PC-3 (cell line): ENCODE measurements at regions not wholly inside any gene's neighbourhood (a gene's known extent, or its start where the extent isn't known, plus 50 kb on each side); places are given as distances from the start of the nearest gene placed in this dataset.

ENCODE experiments used
- ATAC-seq: fragments of 200-7000 bp; cut with Tn5 transposase; 2 replicates; pipeline ENCODE4 v1.9.1; 2020; ENCODE audit warnings: mild to moderate bottlenecking, moderate library complexity
- BruUV-seq: library from RNA; stranded (reverse); fragments of 400-500 nt; replicated peaks from 2 replicates; lab custom pipeline; 2021; lab: Mats Ljungman, UMichigan
- CTCF ChIA-PET: fragments of 300-600 bp; sonication (Branson Sonifier 250); formaldehyde crosslinking; loops from one replicate; lab custom pipeline; 2022; ENCODE audit warnings: antibody characterized with exemption; lab: Charles Lee
- POLR2A ChIA-PET: fragments of 300-600 bp; sonication (Branson Sonifier 250); formaldehyde crosslinking; loops from one replicate; lab custom pipeline; 2022; ENCODE audit warnings: antibody characterized with exemption; ENCODE audit not compliant: unreplicated experiment; lab: Charles Lee
- DNase-seq: peaks from one replicate; pipeline ENCODE4 v3.0.0-alpha.2; 2015
- H2AFZ ChIP-seq: fragments of 300-600 bp; sonication (generic); 2 replicates; pipeline ENCODE4 v1.6.0; 2016; ENCODE audit warnings: antibody characterized with exemption, low read length
- H3F3A ChIP-seq: fragments of 300-600 bp; sonication (generic); one replicate; pipeline ENCODE4 v1.6.0; 2017; ENCODE audit warnings: antibody characterized with exemption, low read length, control low read depth, mild to moderate bottlenecking; ENCODE audit not compliant: unreplicated experiment
- H3K27ac ChIP-seq: fragments of 300-600 bp; sonication (generic); 2 replicates; pipeline ENCODE4 v1.5.1; 2016; ENCODE audit warnings: mild to moderate bottlenecking, low read length
- H3K27me3 ChIP-seq: fragments of 300-600 bp; sonication (generic); 2 replicates; pipeline ENCODE4 v1.6.1; 2016; ENCODE audit warnings: low read length, mixed read lengths
- H3K36me3 ChIP-seq: fragments of 300-600 bp; sonication (generic); 2 replicates; pipeline ENCODE4 v1.6.1; 2016; ENCODE audit warnings: low read depth, mixed run types, low read length, mixed read lengths
- H3K4me1 ChIP-seq: fragments of 300-600 bp; sonication (generic); 2 replicates; pipeline ENCODE4 v1.5.1; 2016; ENCODE audit warnings: low read length; ENCODE audit not compliant: insufficient read depth
- H3K4me2 ChIP-seq: fragments of 300-600 bp; sonication (generic); 2 replicates; pipeline ENCODE4 v1.6.0; 2016; ENCODE audit warnings: low read length
- H3K4me3 ChIP-seq: fragments of 300-600 bp; sonication (generic); 2 replicates; pipeline ENCODE4 v1.5.1; 2016; ENCODE audit warnings: mild to moderate bottlenecking, low read length, mixed read lengths
- H3K79me2 ChIP-seq: fragments of 300-600 bp; sonication (generic); 2 replicates; pipeline ENCODE4 v1.6.1; 2017; ENCODE audit warnings: low read length, mixed read lengths
- H3K9ac ChIP-seq: fragments of 300-600 bp; sonication (generic); 2 replicates; pipeline ENCODE4 v1.6.0; 2016; ENCODE audit warnings: mild to moderate bottlenecking, low read length
- H3K9me2 ChIP-seq: fragments of 300-600 bp; sonication (generic); replicated peaks from 2 replicates; pipeline ENCODE4 v1.6.1; 2016; ENCODE audit warnings: mixed run types, low read length, mixed read lengths
- H3K9me3 ChIP-seq: fragments of 300-600 bp; sonication (generic); 2 replicates; pipeline ENCODE4 v1.6.1; 2016; ENCODE audit warnings: low read length, mixed read lengths
- H4K20me1 ChIP-seq: fragments of 300-600 bp; sonication (generic); 2 replicates; pipeline ENCODE4 v1.6.1; 2016; ENCODE audit warnings: low read length, mixed read lengths
- EZH2 ChIP-seq: fragments of 300-600 bp; sonication (generic); IDR thresholded peaks from one replicate; pipeline ENCODE4 v1.6.1; 2017; ENCODE audit warnings: antibody characterized with exemption, mild to moderate bottlenecking, low read length; ENCODE audit not compliant: unreplicated experiment
- EZH2phosphoT487 ChIP-seq: fragments of 300-600 bp; sonication (generic); IDR thresholded peaks from 2 replicates; pipeline ENCODE4 v1.6.1; 2018; ENCODE audit warnings: mild to moderate bottlenecking, antibody characterized with exemption, low read length, borderline replicate concordance
- intact Hi-C: fragments of 100-400 bp; cut with micrococcal nuclease; formaldehyde crosslinking; loops from 2 replicates; pipeline ENCODE4 v1.9.0; 2023
- TF ChIP-seq, protein P1 (sequence below): fragments of 300-600 bp; sonication (generic); conservative IDR thresholded peaks from 2 replicates; pipeline ENCODE4 v1.5.1; 2017; ENCODE audit warnings: antibody characterized with exemption, low read depth, mild to moderate bottlenecking, low read length

DNA sequence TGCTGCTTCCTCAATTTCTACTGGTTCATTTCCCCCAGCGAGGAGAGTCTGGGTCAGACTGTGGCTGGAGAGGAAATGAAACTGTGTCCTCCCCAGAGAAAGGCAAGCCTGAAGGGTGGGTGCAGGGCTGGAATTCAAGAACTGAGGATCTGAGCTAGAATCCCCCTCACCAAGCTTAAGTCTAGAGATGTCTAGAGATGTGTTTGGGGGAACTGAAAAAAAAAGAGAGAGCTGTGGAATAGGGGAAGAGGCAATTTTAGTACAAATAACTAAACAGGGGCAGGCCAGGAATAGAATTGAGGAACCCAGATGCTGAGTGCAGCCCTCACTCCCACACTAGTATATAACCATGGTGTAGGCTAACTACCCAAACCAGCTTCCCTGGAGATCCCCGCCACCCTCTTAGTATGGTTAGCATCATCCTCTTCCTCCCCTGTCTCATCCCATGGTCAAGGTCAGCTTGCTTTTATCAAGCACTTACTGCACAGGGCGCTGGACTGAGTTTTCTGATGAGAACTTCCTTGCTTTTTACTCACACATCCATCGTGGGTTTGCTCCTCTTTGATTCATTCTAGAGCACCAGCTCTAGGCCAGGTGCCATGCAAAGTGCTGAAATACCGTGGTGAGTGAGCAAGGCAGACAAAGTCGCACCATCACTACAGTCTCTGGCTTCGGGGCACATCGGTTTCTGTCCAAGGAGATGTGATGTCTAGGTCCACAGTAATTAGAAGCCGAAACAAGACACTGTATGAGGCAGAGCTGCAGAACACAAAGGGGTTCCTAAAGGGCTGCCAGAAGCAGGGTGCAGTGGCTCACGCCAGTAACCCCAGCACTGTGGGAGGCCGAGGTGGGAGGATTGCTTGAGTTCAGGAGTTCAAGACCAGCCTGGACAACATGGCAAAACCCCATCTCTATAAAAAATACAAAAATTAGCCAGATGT, 112.9 kb upstream of the IPO9 start:
- intact Hi-C loops, result no loop called here
- TF ChIP-seq EZH2phosphoT487, result no peak
- TF ChIP-seq, protein P1, sequence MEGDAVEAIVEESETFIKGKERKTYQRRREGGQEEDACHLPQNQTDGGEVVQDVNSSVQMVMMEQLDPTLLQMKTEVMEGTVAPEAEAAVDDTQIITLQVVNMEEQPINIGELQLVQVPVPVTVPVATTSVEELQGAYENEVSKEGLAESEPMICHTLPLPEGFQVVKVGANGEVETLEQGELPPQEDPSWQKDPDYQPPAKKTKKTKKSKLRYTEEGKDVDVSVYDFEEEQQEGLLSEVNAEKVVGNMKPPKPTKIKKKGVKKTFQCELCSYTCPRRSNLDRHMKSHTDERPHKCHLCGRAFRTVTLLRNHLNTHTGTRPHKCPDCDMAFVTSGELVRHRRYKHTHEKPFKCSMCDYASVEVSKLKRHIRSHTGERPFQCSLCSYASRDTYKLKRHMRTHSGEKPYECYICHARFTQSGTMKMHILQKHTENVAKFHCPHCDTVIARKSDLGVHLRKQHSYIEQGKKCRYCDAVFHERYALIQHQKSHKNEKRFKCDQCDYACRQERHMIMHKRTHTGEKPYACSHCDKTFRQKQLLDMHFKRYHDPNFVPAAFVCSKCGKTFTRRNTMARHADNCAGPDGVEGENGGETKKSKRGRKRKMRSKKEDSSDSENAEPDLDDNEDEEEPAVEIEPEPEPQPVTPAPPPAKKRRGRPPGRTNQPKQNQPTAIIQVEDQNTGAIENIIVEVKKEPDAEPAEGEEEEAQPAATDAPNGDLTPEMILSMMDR, result no peak
- no peak for TF ChIP-seq EZH2
- no TSS peak for BruUV-seq
- ChIA-PET CTCF (no interaction called here), POLR2A (no interaction called here)
- Histone ChIP-seq H3K4me2 (peak overlapping the region; percentile 87; the same call in 1 of the 2 replicates), H3K27me3 (no peaks in the 10 kb centered on the region), H2AFZ (no peak overlapping the region), H3K27ac (peak overlapping the region; percentile 100), H3K36me3 (no peaks in the 10 kb centered on the region), H3K4me3 (no peak overlapping the region), H3K9ac (no peak overlapping the region), H3K79me2 (no peaks in the 10 kb centered on the region), H3K9me3 (no peaks in the 10 kb centered on the region), H4K20me1 (no peaks in the 10 kb centered on the region), H3F3A (no peaks in the 10 kb centered on the region), H3K9me2 (no peaks in the 10 kb centered on the region), H3K4me1 (peaks cover 42% of the 10 kb centered on the region)
- DNase-seq (no peak), ATAC-seq (no peak)

GRCh38 chr1:201716742-201717135, 112.2 kb upstream of the IPO9 start:
- intact Hi-C loops, result no loop called here
- no peaks in the 10 kb centered on the region for H3K9me2 ChIP-seq
- H3F3A ChIP-seq, result no peaks in the 10 kb centered on the region
- no peaks in the 10 kb centered on the region for H3K9me3 ChIP-seq
- ATAC-seq (no peak), DNase-seq (no peak)
- no peaks in the 10 kb centered on the region for H3K27me3 ChIP-seq
- ChIA-PET CTCF (no interaction called here), POLR2A (no interaction called here)
- H4K20me1 ChIP-seq, result no peaks in the 10 kb centered on the region
- H3K9ac ChIP-seq, result no peak overlapping the region
- no peaks in the 10 kb centered on the region for H3K36me3 ChIP-seq
- H3K4me3 ChIP-seq, result no peak overlapping the region
- peaks cover 42% of the 10 kb centered on the region for H3K4me1 ChIP-seq
- no TSS peak for BruUV-seq
- H3K79me2 ChIP-seq, result no peaks in the 10 kb centered on the region
- no peak overlapping the region for H2AFZ ChIP-seq
- no peak overlapping the region for H3K4me2 ChIP-seq
- TF ChIP-seq EZH2phosphoT487, result no peak
- no peak overlapping the region for H3K27ac ChIP-seq

- no peaks in the 10 kb centered on the region for H3K27me3 ChIP-seq
- no peaks in the 10 kb centered on the region for H3F3A ChIP-seq
- H3K36me3 ChIP-seq, result no peaks in the 10 kb centered on the region
- TF ChIP-seq EZH2phosphoT487 (no peak), EZH2 (no peak)
- TF ChIP-seq, protein P1, result no peak
- DNase-seq, result no peak
- H3K9me2 ChIP-seq, result no peaks in the 10 kb centered on the region
- no peak overlapping the region for H3K27ac ChIP-seq
- H3K4me3 ChIP-seq, result no peak overlapping the region
- H3K4me2 ChIP-seq, result no peak overlapping the region
- no peaks in the 10 kb centered on the region for H4K20me1 ChIP-seq
- H3K9ac ChIP-seq, result no peak overlapping the region
- POLR2A ChIA-PET, result no interaction called here
- no peaks in the 10 kb centered on the region for H3K79me2 ChIP-seq
- no peaks in the 10 kb centered on the region for H3K9me3 ChIP-seq
- CTCF ChIA-PET, result no interaction called here
- peaks cover 36% of the 10 kb centered on the region for H3K4me1 ChIP-seq
- no peak overlapping the region for H2AFZ ChIP-seq
- ATAC-seq, result no peak
- intact Hi-C loops, result no loop called here
- no TSS peak for BruUV-seq
Measured at GRCh38 chr1:201717286-201717685, 111.7 kb upstream of the IPO9 start.
